Endothelial cell of umbilical vein (primary cell): ENCODE measurements at regions not wholly inside any gene's neighbourhood (a gene's known extent, or its start where the extent isn't known, plus 50 kb on each side); places are given as distances from the start of the nearest gene placed in this dataset.

Experiments
- CTCF ChIP-seq, 2 donors: IDR thresholded peaks; 1 replicate in 1 of 2; 2 replicates in 1 of 2; pipeline ENCODE4 v1.5.1; 2011; ENCODE audit warnings: low read length in 2 of 2, mild to moderate bottlenecking in 2 of 2, moderate library complexity in 2 of 2, control low read depth in 1 of 2, inconsistent platforms in 1 of 2, low read depth in 1 of 2; ENCODE audit not compliant: insufficient read depth in 1 of 2; ENCODE audit errors: extremely low read depth in 1 of 2
- EZH2 ChIP-seq: IDR thresholded peaks from 2 replicates; pipeline ENCODE4 v1.6.1; 2012; ENCODE audit warnings: borderline replicate concordance, low read depth, mild to moderate bottlenecking, moderate library complexity, low read length, inconsistent platforms; ENCODE audit not compliant: severe bottlenecking
- MYC ChIP-seq: IDR thresholded peaks from one replicate; pipeline ENCODE4 v1.6.1; 2011; ENCODE audit warnings: mild to moderate bottlenecking, low read depth, low read length
- POLR2A ChIP-seq: IDR thresholded peaks from 2 replicates; pipeline ENCODE4 v1.6.1; 2012; ENCODE audit warnings: low read depth, mild to moderate bottlenecking, control low read depth, low read length
- POLR2AphosphoS5 ChIP-seq: IDR thresholded peaks from 2 replicates; pipeline ENCODE4 v1.6.1; 2012; ENCODE audit warnings: low read depth, mild to moderate bottlenecking, control low read depth, low read length, moderate library complexity; ENCODE audit not compliant: insufficient read depth

- TF ChIP-seq CTCF (IDR thresholded peaks at IDR 0.05; ENCODE audit: extremely low read depth in 1 of 2, insufficient read depth in 1 of 2, low read depth in 1 of 2, low read length in 2 of 2) (no peak), POLR2AphosphoS5 (no peak), EZH2 (no peak), MYC (no peak), POLR2A (no peak)
Measured at GRCh38 chr18:72041313-72042032, 502.7 kb downstream of the CBLN2 start.
